ENCODE measurements at regions not wholly inside any gene's neighbourhood (a gene's known extent, or its start where the extent isn't known, plus 50 kb on each side); places are given as distances from the start of the nearest gene placed in this dataset.

- WGBS, 2 donors = 71 to 91% methylated on average over 1 of the region's 1 CpG
- TF ChIP-seq CTCF (IDR thresholded peaks at IDR 0.05) (no peak), EP300 (IDR thresholded peaks at IDR 0.05) (no peak), POLR2AphosphoS5 (IDR thresholded peaks at IDR 0.05) (no peak), POLR2A (IDR thresholded peaks at IDR 0.05) (no peak)
- Histone ChIP-seq H3K27ac (no peak overlapping the region), H3K4me1 (no peaks in the 10 kb centered on the region), H3K9me3 (no peaks in the 10 kb centered on the region), H3K27me3 (peaks cover 0 to 8% (median 0%) of the 10 kb centered on the region in 3 donors), H3K36me3 (no peaks in the 10 kb centered on the region), H3K4me3 (no peak overlapping the region)
- DNase-seq = no peak
- intact Hi-C loops (cut with DNase I) = no loop called here
Measured at GRCh38 chr17:33765871-33766270, 472.8 kb upstream of the ASIC2 start.

GRCh38 chr17:33766721-33767120, 473.6 kb upstream of the ASIC2 start:
- Histone ChIP-seq H3K4me1 (no peaks in the 10 kb centered on the region), H3K27me3 (peaks cover 0 to 8% (median 0%) of the 10 kb centered on the region in 3 donors), H3K9me3 (no peaks in the 10 kb centered on the region), H3K4me3 (no peak overlapping the region), H3K27ac (no peak overlapping the region), H3K36me3 (no peaks in the 10 kb centered on the region)
- DNase-seq = no peak
- WGBS, 2 donors = 60 to 62% methylated on average over 3 of the region's 3 CpGs
- intact Hi-C loops (cut with DNase I) = no loop called here
- TF ChIP-seq EP300 (IDR thresholded peaks at IDR 0.05) (no peak), POLR2AphosphoS5 (IDR thresholded peaks at IDR 0.05) (no peak), POLR2A (IDR thresholded peaks at IDR 0.05) (no peak), CTCF (IDR thresholded peaks at IDR 0.05) (no peak)

- intact Hi-C loops (cut with DNase I) = no loop called here
- DNase-seq = no peak
- no peak overlapping the region for H3K27ac ChIP-seq
- WGBS, 2 donors = 76 to 84% methylated on average over 4 of the region's 4 CpGs
- no peak for TF ChIP-seq POLR2AphosphoS5 (IDR thresholded peaks at IDR 0.05)
- no peak for TF ChIP-seq EP300 (IDR thresholded peaks at IDR 0.05)
- no peaks in the 10 kb centered on the region for H3K9me3 ChIP-seq
- peaks cover 0 to 14% (median 0%) of the 10 kb centered on the region in 3 donors for H3K27me3 ChIP-seq
- H3K4me3 ChIP-seq = no peak overlapping the region
- H3K4me1 ChIP-seq = no peaks in the 10 kb centered on the region
- no peaks in the 10 kb centered on the region for H3K36me3 ChIP-seq
Measured at GRCh38 chr17:33769066-33769465, 476.0 kb upstream of the ASIC2 start.

GRCh38 chr17:33776304-33776703, 478.8 kb upstream of the CCL2 start:
- 85 to 86% methylated on average over 4 of the region's 4 CpGs for WGBS, 2 donors
- intact Hi-C loops (cut with DNase I) = no loop called here
- TF ChIP-seq POLR2A (IDR thresholded peaks at IDR 0.05) (no peak), POLR2AphosphoS5 (IDR thresholded peaks at IDR 0.05) (no peak), EP300 (IDR thresholded peaks at IDR 0.05) (no peak), CTCF (IDR thresholded peaks at IDR 0.05) (no peak)

GRCh38 chr17:33776903-33777302, 478.2 kb upstream of the CCL2 start:
- Histone ChIP-seq H3K27ac (no peak overlapping the region), H3K36me3 (no peaks in the 10 kb centered on the region), H3K9me3 (no peaks in the 10 kb centered on the region), H3K4me3 (no peak overlapping the region), H3K27me3 (peaks cover 0 to 17% (median 0%) of the 10 kb centered on the region in 3 donors), H3K4me1 (no peaks in the 10 kb centered on the region)
- no peak for TF ChIP-seq POLR2A (IDR thresholded peaks at IDR 0.05)
- DNase-seq = no peak
- WGBS, 2 donors = 90 to 92% methylated on average over 9 of the region's 9 CpGs
- intact Hi-C loops (cut with DNase I) = no loop called here

More at GRCh38 chr17:33776304-33776703, 478.8 kb upstream of the CCL2 start:
- Histone ChIP-seq H3K27ac (no peak overlapping the region), H3K4me3 (no peak overlapping the region), H3K4me1 (no peaks in the 10 kb centered on the region), H3K9me3 (no peaks in the 10 kb centered on the region), H3K36me3 (no peaks in the 10 kb centered on the region), H3K27me3 (peaks cover 0 to 14% (median 0%) of the 10 kb centered on the region in 3 donors)
- no peak for DNase-seq

- intact Hi-C loops (cut with DNase I) = no loop called here
- H3K4me1 ChIP-seq = no peaks in the 10 kb centered on the region
- no peak overlapping the region for H3K4me3 ChIP-seq
- H3K9me3 ChIP-seq = no peaks in the 10 kb centered on the region
- H3K36me3 ChIP-seq = no peaks in the 10 kb centered on the region
- WGBS, 2 donors = 77 to 81% methylated on average over 5 of the region's 5 CpGs
- peaks cover 0 to 13% (median 0%) of the 10 kb centered on the region in 3 donors for H3K27me3 ChIP-seq
- H3K27ac ChIP-seq = no peak overlapping the region
- TF ChIP-seq POLR2A (IDR thresholded peaks at IDR 0.05) = no peak
- TF ChIP-seq POLR2AphosphoS5 (IDR thresholded peaks at IDR 0.05) = no peak
- TF ChIP-seq EP300 (IDR thresholded peaks at IDR 0.05) = no peak
- TF ChIP-seq CTCF (IDR thresholded peaks at IDR 0.05) = no peak
- no peak for DNase-seq
Measured at GRCh38 chr17:33777674-33778073, 477.4 kb upstream of the CCL2 start.
